MM.1S (cell line): ENCODE measurements at regions not wholly inside any gene's neighbourhood (a gene's known extent, or its start where the extent isn't known, plus 50 kb on each side); places are given as distances from the start of the nearest gene placed in this dataset.

Experiments used
- DNase-seq: peaks from one replicate; pipeline ENCODE4 v3.0.0-alpha.2; 2015
- H2AFZ ChIP-seq: fragments of 300-600 bp; sonication (generic); 2 replicates; pipeline ENCODE4 v1.6.0; 2016; ENCODE audit warnings: antibody characterized with exemption, low read length
- H3F3A ChIP-seq: fragments of 300-600 bp; sonication (generic); 2 replicates; pipeline ENCODE4 v1.6.1; 2016; ENCODE audit warnings: mild to moderate bottlenecking, antibody characterized with exemption, low read length, moderate library complexity, mixed read lengths; ENCODE audit not compliant: insufficient read depth
- H3K27ac ChIP-seq: fragments of 300-600 bp; sonication (generic); 2 replicates; pipeline ENCODE4 v1.5.1; 2016; ENCODE audit warnings: mild to moderate bottlenecking, low read length
- H3K27me3 ChIP-seq: fragments of 300-600 bp; sonication (generic); replicated peaks from 2 replicates; pipeline ENCODE4 v1.6.0; 2016; ENCODE audit warnings: low read length; ENCODE audit not compliant: insufficient read depth
- H3K36me3 ChIP-seq: fragments of 300-600 bp; sonication (generic); replicated peaks from 2 replicates; pipeline ENCODE4 v1.6.1; 2016; ENCODE audit warnings: mild to moderate bottlenecking, low read length, mixed read lengths; ENCODE audit not compliant: insufficient read depth
- H3K4me1 ChIP-seq: fragments of 300-600 bp; sonication (generic); 2 replicates; pipeline ENCODE4 v1.6.1; 2016; ENCODE audit warnings: low read length, mixed read lengths
- H3K4me2 ChIP-seq: fragments of 300-600 bp; sonication (generic); 2 replicates; pipeline ENCODE4 v1.6.0; 2016; ENCODE audit warnings: low read depth, low read length
- H3K4me3 ChIP-seq: fragments of 300-600 bp; sonication (generic); 2 replicates; pipeline ENCODE4 v1.5.1; 2016; ENCODE audit warnings: low read length, mixed read lengths
- H3K79me2 ChIP-seq: fragments of 300-600 bp; sonication (generic); 2 replicates; pipeline ENCODE4 v1.6.1; 2016; ENCODE audit warnings: mixed run types, low read length, mixed read lengths
- H3K9ac ChIP-seq: fragments of 300-600 bp; sonication (generic); 2 replicates; pipeline ENCODE4 v1.6.1; 2016; ENCODE audit warnings: low read length, mixed read lengths
- H3K9me2 ChIP-seq: fragments of 300-600 bp; sonication (generic); replicated peaks from 2 replicates; pipeline ENCODE4 v1.6.1; 2016; ENCODE audit warnings: mild to moderate bottlenecking, low read length, mixed read lengths; ENCODE audit not compliant: insufficient read depth
- H3K9me3 ChIP-seq: fragments of 300-600 bp; sonication (generic); replicated peaks from 2 replicates; pipeline ENCODE4 v1.6.1; 2016; ENCODE audit warnings: mild to moderate bottlenecking, low read length, mixed read lengths; ENCODE audit not compliant: insufficient read depth
- H4K20me1 ChIP-seq: fragments of 300-600 bp; sonication (generic); 2 replicates; pipeline ENCODE4 v1.6.1; 2016; ENCODE audit warnings: mild to moderate bottlenecking, low read length, moderate library complexity, mixed read lengths; ENCODE audit not compliant: insufficient read depth
- CTCF ChIP-seq: fragments of 300-600 bp; sonication (generic); IDR thresholded peaks from 2 replicates; pipeline ENCODE4 v1.5.1; 2016; ENCODE audit warnings: antibody characterized with exemption, low read length, mixed read lengths
- EZH2 ChIP-seq: fragments of 300-600 bp; sonication (generic); optimal IDR thresholded peaks from 2 replicates; pipeline ENCODE3; 2017; ENCODE audit warnings: low read depth, mild to moderate bottlenecking, antibody characterized with exemption, low read length, mixed read lengths
- EZH2phosphoT487 ChIP-seq: fragments of 300-600 bp; sonication (generic); IDR thresholded peaks from 2 replicates; pipeline ENCODE4 v1.6.1; 2018; ENCODE audit warnings: antibody characterized with exemption, low read length

- Histone ChIP-seq H3K36me3 (no peaks in the 10 kb centered on the region), H3F3A (no peaks in the 10 kb centered on the region), H3K9me3 (no peaks in the 10 kb centered on the region), H3K27me3 (peaks cover 57% of the 10 kb centered on the region), H4K20me1 (no peaks in the 10 kb centered on the region), H3K79me2 (no peaks in the 10 kb centered on the region), H3K4me2 (no peak overlapping the region), H3K4me3 (no peak overlapping the region), H3K9me2 (no peaks in the 10 kb centered on the region), H2AFZ (no peak overlapping the region), H3K27ac (no peak overlapping the region), H3K9ac (no peak overlapping the region), H3K4me1 (no peaks in the 10 kb centered on the region)
- no peak for DNase-seq
- TF ChIP-seq EZH2phosphoT487 (no peak), EZH2 (no peak), CTCF (no peak)
Measured at GRCh38 chr1:5345556-5345955, 646.7 kb downstream of the NPHP4 start.

- Histone ChIP-seq H2AFZ (no peak overlapping the region), H4K20me1 (no peaks in the 10 kb centered on the region), H3K36me3 (no peaks in the 10 kb centered on the region), H3K27ac (no peak overlapping the region), H3K4me1 (no peaks in the 10 kb centered on the region), H3K9ac (no peak overlapping the region), H3K9me3 (no peaks in the 10 kb centered on the region), H3K4me3 (no peak overlapping the region), H3K9me2 (no peaks in the 10 kb centered on the region), H3K79me2 (no peaks in the 10 kb centered on the region), H3K4me2 (no peak overlapping the region), H3F3A (no peaks in the 10 kb centered on the region), H3K27me3 (peaks cover 61% of the 10 kb centered on the region)
- no peak for DNase-seq
- TF ChIP-seq EZH2 (no peak), CTCF (no peak), EZH2phosphoT487 (no peak)
Measured at GRCh38 chr1:5343256-5344020, 648.8 kb downstream of the NPHP4 start.

GRCh38 chr1:5342830-5343229 is 649.4 kb downstream of the NPHP4 start:
- no peaks in the 10 kb centered on the region for H3K9me2 ChIP-seq
- no peaks in the 10 kb centered on the region for H3K79me2 ChIP-seq
- no peaks in the 10 kb centered on the region for H4K20me1 ChIP-seq
- H3F3A ChIP-seq = no peaks in the 10 kb centered on the region
- TF ChIP-seq CTCF (no peak), EZH2 (no peak), EZH2phosphoT487 (no peak)
- H2AFZ ChIP-seq = no peak overlapping the region
- H3K36me3 ChIP-seq = no peaks in the 10 kb centered on the region
- peaks cover 56% of the 10 kb centered on the region for H3K27me3 ChIP-seq
- H3K4me1 ChIP-seq = no peaks in the 10 kb centered on the region
- no peaks in the 10 kb centered on the region for H3K9me3 ChIP-seq
- no peak overlapping the region for H3K9ac ChIP-seq
- DNase-seq = no peak
- H3K27ac ChIP-seq = no peak overlapping the region
- no peak overlapping the region for H3K4me2 ChIP-seq
- H3K4me3 ChIP-seq = no peak overlapping the region
